C4-2B (cell line): ENCODE measurements at regions not wholly inside any gene's neighbourhood (a gene's known extent, or its start where the extent isn't known, plus 50 kb on each side); places are given as distances from the start of the nearest gene placed in this dataset.

ENCODE experiments used
- H3K27ac ChIP-seq: fragments of 450-650 bp; 2 replicates; pipeline ENCODE4 v1.5.1; 2017
- CTCF ChIP-seq: fragments of 450-650 bp; conservative IDR thresholded peaks from 2 replicates; pipeline ENCODE4 v1.5.1; 2017; ENCODE audit warnings: mild to moderate bottlenecking
- ZFX ChIP-seq: fragments of 450-650 bp; IDR thresholded peaks from 2 replicates; pipeline ENCODE4 v1.6.1; 2017

DNA sequence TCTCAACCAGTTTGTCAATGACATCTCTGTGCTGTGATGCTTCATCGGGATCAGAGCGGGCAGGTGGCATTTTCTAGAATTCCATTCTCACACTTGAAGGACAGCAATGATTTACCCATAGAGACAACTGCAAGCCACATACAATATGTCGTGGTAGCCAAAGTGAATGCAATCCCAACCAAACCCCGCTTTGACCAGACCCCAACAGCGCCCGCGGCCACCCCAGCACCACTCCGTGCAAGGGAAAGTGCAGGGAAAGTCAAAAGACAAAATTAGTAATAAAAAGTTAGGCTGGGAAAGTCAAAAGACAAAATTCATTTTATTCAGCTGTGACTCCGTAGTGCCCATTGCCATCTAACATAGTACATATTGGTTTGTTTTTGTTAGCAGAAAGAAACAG lies 88.8 kb upstream of the EYA2 start:
- TF ChIP-seq ZFX (no peak), CTCF (no peak)
- no peak overlapping the region for H3K27ac ChIP-seq

DNA sequence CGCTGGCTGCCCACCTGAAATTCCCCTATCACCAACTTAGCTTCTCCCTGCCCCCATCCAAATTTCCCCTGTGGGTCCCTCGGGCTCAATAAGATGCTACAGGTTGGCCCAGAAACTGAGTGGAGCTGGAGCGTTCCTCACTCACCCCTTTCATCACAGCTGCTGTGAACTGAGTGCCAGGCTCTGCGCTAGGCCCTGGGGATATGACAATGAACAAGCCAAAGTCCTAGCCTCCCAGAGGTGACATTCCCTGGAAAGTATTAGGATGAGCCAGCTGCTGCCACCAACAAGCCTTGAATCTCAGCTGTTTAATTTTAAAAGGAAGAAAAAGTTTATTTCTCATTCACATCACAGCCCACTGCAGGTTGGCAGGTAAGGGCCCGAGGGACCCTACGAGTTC lies 86.6 kb upstream of the EYA2 start:
- peak overlapping the region; percentile 19; the same call in 1 of the 2 replicates for H3K27ac ChIP-seq
- TF ChIP-seq CTCF = no peak
- no peak for TF ChIP-seq ZFX

- H3K27ac ChIP-seq = peak overlapping the region; percentile 62
These were observed 86.1 kb upstream of the EYA2 start for GRCh38 chr20:46808565-46808964.

DNA sequence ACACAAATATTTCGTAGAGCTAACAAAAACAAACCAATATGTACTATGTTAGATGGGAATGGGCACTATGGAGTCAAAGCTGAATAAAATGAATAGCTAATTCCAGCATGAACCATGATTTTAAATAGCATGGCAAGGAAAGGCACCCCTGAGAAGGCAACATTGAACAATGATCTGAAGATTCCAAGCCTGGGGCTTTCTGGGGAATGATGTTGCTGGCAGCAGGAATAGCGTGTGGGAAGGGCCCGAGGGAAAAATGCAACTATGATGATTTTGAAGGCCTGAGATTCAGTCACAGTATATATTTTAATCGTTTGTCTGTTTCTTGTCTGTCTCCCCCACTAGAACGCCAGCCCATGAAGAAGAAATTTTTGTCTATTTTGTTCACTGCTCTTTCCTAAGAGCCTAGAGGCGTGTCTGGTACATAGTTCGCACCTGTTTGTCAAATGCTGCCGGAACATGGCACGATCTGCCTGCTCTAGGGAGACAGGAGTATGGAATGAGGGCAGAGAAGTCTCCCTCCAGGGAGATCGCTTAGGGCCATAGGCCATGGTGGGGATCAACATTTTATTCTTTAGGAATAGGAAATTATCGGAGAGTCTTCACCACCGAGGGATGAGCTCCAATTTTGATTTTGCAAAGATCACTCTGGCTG lies 84.8 kb upstream of the EYA2 start:
- 0 out of 2 replicates have a peak overlapping the region, but pooled peaks have one; percentile 62 for H3K27ac ChIP-seq
- no peak for TF ChIP-seq CTCF
- TF ChIP-seq ZFX = no peak

More at GRCh38 chr20:46808565-46808964, 86.1 kb upstream of the EYA2 start:
- TF ChIP-seq ZFX = no peak
- TF ChIP-seq CTCF = no peak

DNA sequence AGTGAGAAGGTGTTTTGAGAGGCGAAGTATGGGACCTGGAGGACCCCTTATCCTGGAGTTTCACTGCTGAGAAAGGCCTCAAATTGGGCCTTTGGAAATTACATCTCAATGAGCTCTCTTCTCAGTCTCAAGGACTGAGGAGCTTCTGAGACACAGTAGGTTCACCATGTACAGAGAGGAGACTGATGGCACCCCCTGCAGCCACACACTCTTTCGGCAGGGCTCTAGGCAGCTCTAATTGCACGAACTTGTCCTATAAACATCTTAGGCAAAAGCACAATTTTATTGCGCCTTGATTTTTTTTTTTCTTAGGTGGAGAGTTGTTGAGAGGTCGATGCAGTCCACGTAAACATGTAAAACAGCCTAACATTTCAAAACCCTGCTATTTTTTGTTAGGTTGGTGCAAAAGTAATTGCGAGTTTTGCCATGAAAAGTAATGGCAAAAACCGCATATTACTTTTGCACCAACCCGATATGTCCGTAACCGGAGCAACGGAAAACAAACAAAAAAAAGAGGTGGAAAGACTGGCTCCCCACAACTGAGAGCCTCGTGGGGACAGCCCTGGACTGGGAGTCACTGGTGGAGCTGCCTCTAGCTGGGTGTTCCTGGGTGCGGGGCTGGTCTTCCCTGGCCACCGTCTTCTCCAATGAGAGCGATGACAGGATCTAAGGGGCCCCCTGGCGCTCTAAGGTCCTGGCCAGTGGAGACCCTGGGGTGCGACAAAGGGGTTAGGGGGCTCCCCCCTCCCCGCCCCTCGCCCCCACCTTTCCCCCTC lies 84.0 kb upstream of the EYA2 start:
- H3K27ac ChIP-seq = no peak overlapping the region
- TF ChIP-seq CTCF (no peak), ZFX (no peak)

GRCh38 chr20:46811224-46812084 lies 83.2 kb upstream of the EYA2 start:
- H3K27ac ChIP-seq = no peak overlapping the region
- TF ChIP-seq CTCF = no peak
- no peak for TF ChIP-seq ZFX
